ENCODE measurements at regions not wholly inside any gene's neighbourhood (a gene's known extent, or its start where the extent isn't known, plus 50 kb on each side); places are given as distances from the start of the nearest gene placed in this dataset.
"Not testable (repeated sequence)": the region's sequence is repeated elsewhere in the genome, so short reads cannot be mapped to it uniquely, and the experiment has no call there.

GRCh38 chr15:44836094-44836493 is 99.8 kb downstream of the TRIM69 start:
- Histone ChIP-seq H3K9me3 (peaks cover 2% of the 10 kb centered on the region), H3K27me3 (no peaks in the 10 kb centered on the region), H3K4me1 (peaks cover 16% of the 10 kb centered on the region), H4K20me1 (no peaks in the 10 kb centered on the region), H3K36me3 (no peaks in the 10 kb centered on the region), H3K27ac (no peak overlapping the region), H3K4me2 (no peak overlapping the region), H3K4me3 (no peak overlapping the region), H3K9ac (no peak overlapping the region)
- no peak for TF ChIP-seq Cebpa-rat (IDR thresholded peaks at IDR 0.05)

- H3K4me3 ChIP-seq, H4K20me1 ChIP-seq, H3K27me3 ChIP-seq, H3K27ac ChIP-seq, H3K9ac ChIP-seq, H3K36me3 ChIP-seq: not testable (repeated sequence)
- Histone ChIP-seq H3K4me2 (peak overlapping the region; percentile 61), H3K9me3 (peaks cover 15% of the 10 kb centered on the region), H3K4me1 (peaks cover 12% of the 10 kb centered on the region)
Measured at GRCh38 chr15:44838929-44839328, 102.6 kb downstream of the TRIM69 start.

- not testable (repeated sequence) for H3K27ac ChIP-seq, H4K20me1 ChIP-seq, H3K36me3 ChIP-seq, H3K4me3 ChIP-seq, H3K9ac ChIP-seq, H3K4me2 ChIP-seq, H3K27me3 ChIP-seq
- H3K4me1 ChIP-seq: peaks cover 12% of the 10 kb centered on the region
- peaks cover 15% of the 10 kb centered on the region for H3K9me3 ChIP-seq
Measured at GRCh38 chr15:44841762-44842161, 105.4 kb downstream of the TRIM69 start.

GRCh38 chr15:44842883-44843282 is 106.6 kb downstream of the TRIM69 start:
- H3K4me3 ChIP-seq, H3K36me3 ChIP-seq, H3K4me2 ChIP-seq, H3K9ac ChIP-seq, H3K27me3 ChIP-seq, H4K20me1 ChIP-seq, H3K27ac ChIP-seq: not testable (repeated sequence)
- Histone ChIP-seq H3K4me1 (peaks cover 12% of the 10 kb centered on the region), H3K9me3 (peaks cover 15% of the 10 kb centered on the region)

- not testable (repeated sequence) for H3K36me3 ChIP-seq, H3K4me1 ChIP-seq, H3K4me3 ChIP-seq, H3K9ac ChIP-seq, H3K27ac ChIP-seq, H4K20me1 ChIP-seq, H3K4me2 ChIP-seq, H3K27me3 ChIP-seq
- peaks cover 15% of the 10 kb centered on the region for H3K9me3 ChIP-seq
Measured at GRCh38 chr15:44844936-44845335, 108.6 kb downstream of the TRIM69 start.

GRCh38 chr15:44846156-44846555 is 109.8 kb downstream of the TRIM69 start:
- H3K4me1 ChIP-seq, H3K27me3 ChIP-seq, H3K27ac ChIP-seq, H3K9ac ChIP-seq, H3K36me3 ChIP-seq, H3K4me2 ChIP-seq, H3K4me3 ChIP-seq, H4K20me1 ChIP-seq: not testable (repeated sequence)
- H3K9me3 ChIP-seq: peaks cover 13% of the 10 kb centered on the region

- not testable (repeated sequence) for H3K36me3 ChIP-seq, H4K20me1 ChIP-seq, H3K4me3 ChIP-seq, H3K27ac ChIP-seq, H3K9me3 ChIP-seq, H3K9ac ChIP-seq, H3K4me2 ChIP-seq, H3K27me3 ChIP-seq
- peaks cover 14% of the 10 kb centered on the region for H3K4me1 ChIP-seq
Measured at GRCh38 chr15:44847555-44847954, 108.9 kb upstream of the TERB2 start.

GRCh38 chr15:44848859-44849258 is 107.6 kb upstream of the TERB2 start:
- H3K36me3 ChIP-seq, H3K27ac ChIP-seq, H3K27me3 ChIP-seq, H3K9ac ChIP-seq, H4K20me1 ChIP-seq, H3K4me3 ChIP-seq, H3K4me2 ChIP-seq, H3K9me3 ChIP-seq: not testable (repeated sequence)
- peaks cover 27% of the 10 kb centered on the region for H3K4me1 ChIP-seq

GRCh38 chr15:44849701-44850403 is 106.6 kb upstream of the TERB2 start:
- H3K27me3 ChIP-seq, H3K4me2 ChIP-seq, H3K27ac ChIP-seq, H3K9ac ChIP-seq, H4K20me1 ChIP-seq, H3K4me3 ChIP-seq, H3K9me3 ChIP-seq, H3K36me3 ChIP-seq: not testable (repeated sequence)
- peaks cover 29% of the 10 kb centered on the region for H3K4me1 ChIP-seq

- not testable (repeated sequence) for H3K27me3 ChIP-seq, H3K27ac ChIP-seq, H3K9me3 ChIP-seq, H3K4me3 ChIP-seq, H3K36me3 ChIP-seq, H3K9ac ChIP-seq, H4K20me1 ChIP-seq
- H3K4me1 ChIP-seq: peaks cover 29% of the 10 kb centered on the region
- peak overlapping the region; percentile 64 for H3K4me2 ChIP-seq
Measured at GRCh38 chr15:44853304-44853950, 103.1 kb upstream of the TERB2 start.

GRCh38 chr15:44854696-44855095 is 101.8 kb upstream of the TERB2 start:
- not testable (repeated sequence) for H3K4me2 ChIP-seq, H3K27me3 ChIP-seq, H3K4me3 ChIP-seq, H3K27ac ChIP-seq, H3K9me3 ChIP-seq, H3K36me3 ChIP-seq, H3K9ac ChIP-seq, H4K20me1 ChIP-seq
- peaks cover 29% of the 10 kb centered on the region for H3K4me1 ChIP-seq

- H3K36me3 ChIP-seq, H3K9me3 ChIP-seq, H3K27me3 ChIP-seq, H3K4me3 ChIP-seq, H3K9ac ChIP-seq, H3K27ac ChIP-seq, H3K4me2 ChIP-seq, H4K20me1 ChIP-seq: not testable (repeated sequence)
- peaks cover 28% of the 10 kb centered on the region for H3K4me1 ChIP-seq
Measured at GRCh38 chr15:44856284-44856683, 100.2 kb upstream of the TERB2 start.

- H3K9ac ChIP-seq, H3K27ac ChIP-seq, H3K4me2 ChIP-seq, H3K27me3 ChIP-seq, H4K20me1 ChIP-seq, H3K4me3 ChIP-seq, H3K36me3 ChIP-seq: not testable (repeated sequence)
- Histone ChIP-seq H3K4me1 (peaks cover 19% of the 10 kb centered on the region), H3K9me3 (peaks cover 15% of the 10 kb centered on the region)
Measured at GRCh38 chr15:44857164-44857710, 99.2 kb upstream of the TERB2 start.

- H3K27ac ChIP-seq, H3K4me3 ChIP-seq, H3K4me1 ChIP-seq, H3K36me3 ChIP-seq, H3K27me3 ChIP-seq, H3K9ac ChIP-seq, H3K4me2 ChIP-seq, H4K20me1 ChIP-seq: not testable (repeated sequence)
- H3K9me3 ChIP-seq: peaks cover 23% of the 10 kb centered on the region
Measured at GRCh38 chr15:44859088-44859487, 97.4 kb upstream of the TERB2 start.

GRCh38 chr15:44860168-44860567 is 96.3 kb upstream of the TERB2 start:
- not testable (repeated sequence) for H4K20me1 ChIP-seq, H3K4me1 ChIP-seq, H3K27me3 ChIP-seq, H3K27ac ChIP-seq, H3K9ac ChIP-seq, H3K36me3 ChIP-seq, H3K4me3 ChIP-seq, H3K4me2 ChIP-seq
- H3K9me3 ChIP-seq: peaks cover 23% of the 10 kb centered on the region
